T-cell (primary cell): ENCODE measurements at regions not wholly inside any gene's neighbourhood (a gene's known extent, or its start where the extent isn't known, plus 50 kb on each side); places are given as distances from the start of the nearest gene placed in this dataset.

Source experiments
- ATAC-seq, 4 experiments: fragments of 200-7000 bp in 3 of 4; fragments of 150-1000 bp in 1 of 4; cut with Tn5 transposase; replicated peaks in 1 of 4; 1 replicate in 3 of 4; 2 replicates in 1 of 4; pipeline ENCODE4 v1.10.0; 2021; ENCODE audit warnings: moderate library complexity in 3 of 4, mild to moderate bottlenecking in 2 of 4, moderate number of reproducible peaks in 1 of 4
- CTCF ChIA-PET, 2 donors: fragments of 300-600 bp; sonication (Branson Sonifier 250); formaldehyde crosslinking; loops; one replicate each; lab custom pipeline; 2022; ENCODE audit warnings: antibody characterized with exemption in 2 of 2; lab: Charles Lee
- POLR2A ChIA-PET, 2 donors: fragments of 300-600 bp; sonication (Branson Sonifier 250); formaldehyde crosslinking; loops; one replicate each; lab custom pipeline; 2022; ENCODE audit warnings: antibody characterized with exemption in 2 of 2; lab: Charles Lee
- DNase-seq, 35 experiments: peaks; one replicate each; pipeline versions ENCODE4 v3.0.0 to v3.0.0-alpha.2; 2013 to 2023
- H3K27ac ChIP-seq: one replicate; pipeline ENCODE4 v1.5.1; 2013; ENCODE audit warnings: low read length
- H3K27me3 ChIP-seq, 2 experiments: replicated peaks in 1 of 2; 1 replicate in 1 of 2; 2 replicates in 1 of 2; pipeline versions ENCODE4 v1.6.1 to v1.7.0; 2013; ENCODE audit warnings: low read length in 1 of 2, mixed read lengths in 1 of 2; ENCODE audit not compliant: control insufficient read depth in 2 of 2, insufficient read depth in 2 of 2; ENCODE audit errors: extremely low read depth in 1 of 2
- H3K36me3 ChIP-seq, 2 donors: 1 replicate in 1 of 2; 2 replicates in 1 of 2; pipeline versions ENCODE4 v1.6.1 to v1.7.0; 2013; ENCODE audit warnings: low read length in 1 of 2; ENCODE audit not compliant: control insufficient read depth in 2 of 2, insufficient read depth in 1 of 2; ENCODE audit errors: extremely low read depth in 1 of 2
- H3K4me1 ChIP-seq, 2 experiments: 1 replicate in 1 of 2; 2 replicates in 1 of 2; pipeline versions ENCODE4 v1.6.1 to v1.7.0; 2013; ENCODE audit warnings: low read length in 2 of 2, mixed read lengths in 1 of 2; ENCODE audit not compliant: insufficient read depth in 2 of 2, control insufficient read depth in 1 of 2; ENCODE audit errors: extremely low read depth in 1 of 2
- H3K4me3 ChIP-seq, 2 donors: 1 replicate in 1 of 2; 2 replicates in 1 of 2; pipeline versions ENCODE4 v1.5.1 to v1.7.0; 2013; ENCODE audit warnings: mild to moderate bottlenecking in 2 of 2, low read length in 1 of 2, moderate library complexity in 1 of 2; ENCODE audit not compliant: control insufficient read depth in 1 of 2; ENCODE audit errors: extremely low read depth in 1 of 2
- H3K9me3 ChIP-seq: 2 replicates; pipeline ENCODE4 v1.7.0; 2013
- H3K27ac Mint-ChIP-seq, 2 donors: one replicate each; pipeline ENCODE4 v1.8.0; 2020 to 2021; ENCODE audit warnings: mild to moderate bottlenecking in 2 of 2, mixed read lengths in 2 of 2
- H3K27me3 Mint-ChIP-seq, 2 donors: one replicate each; pipeline ENCODE4 v1.8.0; 2021 to 2022; ENCODE audit warnings: mixed read lengths in 2 of 2
- H3K36me3 Mint-ChIP-seq: one replicate; pipeline ENCODE4 v1.8.0; 2021; ENCODE audit warnings: mixed read lengths
- H3K4me1 Mint-ChIP-seq, 3 donors: one replicate each; pipeline ENCODE4 v1.8.0; 2020 to 2022; ENCODE audit warnings: mixed read lengths in 3 of 3, mild to moderate bottlenecking in 1 of 3
- H3K4me3 Mint-ChIP-seq, 3 donors: one replicate each; pipeline ENCODE4 v1.8.0; 2020 to 2022; ENCODE audit warnings: mild to moderate bottlenecking in 3 of 3, mixed read lengths in 3 of 3, moderate library complexity in 3 of 3
- H3K9me3 Mint-ChIP-seq, 3 donors: one replicate each; pipeline ENCODE4 v1.8.0; 2020 to 2022; ENCODE audit warnings: mixed read lengths in 3 of 3
- WGBS: methylation state at CpG from one replicate; pipeline ENCODE4 v1.1.5; 2013; ENCODE audit warnings: missing lambda C conversion rate; ENCODE audit not compliant: insufficient coverage; 5-methylcytosine and 5-hydroxymethylcytosine counted together

- Mint-ChIP-seq H3K4me1 (peaks cover 0 to 2% (median 0%) of the 10 kb centered on the region in 3 donors), H3K9me3 (peaks cover 0 to 3% (median 3%) of the 10 kb centered on the region in 3 donors), H3K36me3 (no peaks in the 10 kb centered on the region), H3K4me3 (no peak overlapping the region), H3K27me3 (peaks cover 17 to 35% of the 10 kb centered on the region in 2 donors), H3K27ac (no peak overlapping the region)
- ATAC-seq (no peak), DNase-seq (no peak)
- H3K4me1 ChIP-seq: peaks cover 0 to 5% of the 10 kb centered on the region in 2 experiments
- H3K4me3 ChIP-seq: no peak overlapping the region
- peaks cover 0 to 8% of the 10 kb centered on the region in 2 experiments for H3K27me3 ChIP-seq
- ChIA-PET POLR2A (no interaction called here), CTCF (interaction anchor here (0.6 kb wide), 2 partner anchors 26 to 1537 kb away, joined by 3 read pairs; partner anchors contain the start of gene FAF2 (in 1 of the 2))
- 100% methylated on average over 2 of the region's 9 CpGs for WGBS
- no peaks in the 10 kb centered on the region for H3K36me3 ChIP-seq
- no peak overlapping the region for H3K27ac ChIP-seq
- H3K9me3 ChIP-seq: no peaks in the 10 kb centered on the region
Observed at GRCh38 chr5:174911118-174911517, 186.7 kb downstream of the MSX2 start.

- H3K9me3 ChIP-seq: no peaks in the 10 kb centered on the region
- peaks cover 17 to 43% of the 10 kb centered on the region in 2 donors for H3K27me3 Mint-ChIP-seq
- H3K36me3 ChIP-seq: no peaks in the 10 kb centered on the region
- H3K4me3 ChIP-seq: no peak overlapping the region
- H3K27ac Mint-ChIP-seq: no peak overlapping the region
- 2% methylated on average over 14 of the region's 17 CpGs for WGBS
- ChIA-PET CTCF (interaction anchor here (0.6 kb wide), 2 partner anchors 26 to 1538 kb away, joined by 3 read pairs; partner anchors contain the start of gene FAF2 (in 1 of the 2)), POLR2A (no interaction called here)
- no peak overlapping the region for H3K27ac ChIP-seq
- peaks cover 0 to 7% of the 10 kb centered on the region in 2 experiments for H3K27me3 ChIP-seq
- H3K4me1 Mint-ChIP-seq: peaks cover 0 to 2% (median 0%) of the 10 kb centered on the region in 3 donors
- peaks cover 0 to 11% (median 4%) of the 10 kb centered on the region in 3 donors for H3K9me3 Mint-ChIP-seq
- ATAC-seq (peak in 3 of 4 experiments; percentile 46 to 77 (median 73)), DNase-seq (peak in 29 of 35 experiments; percentile 3 to 48 (median 22))
- H3K4me3 Mint-ChIP-seq: no peak overlapping the region
- H3K36me3 Mint-ChIP-seq: no peaks in the 10 kb centered on the region
- peaks cover 0 to 5% of the 10 kb centered on the region in 2 experiments for H3K4me1 ChIP-seq
Observed at GRCh38 chr5:174910245-174910737, 185.9 kb downstream of the MSX2 start.

GRCh38 chr5:174903172-174903732 is 178.9 kb downstream of the MSX2 start:
- no peak for ATAC-seq
- H3K27me3 Mint-ChIP-seq: peaks cover 29 to 31% of the 10 kb centered on the region in 2 donors

GRCh38 chr5:174901336-174901735 is 177.0 kb downstream of the MSX2 start:
- ATAC-seq (no peak), DNase-seq (no peak)
- H3K27ac ChIP-seq: no peak overlapping the region
- H3K36me3 Mint-ChIP-seq: no peaks in the 10 kb centered on the region
- no peak overlapping the region for H3K4me3 Mint-ChIP-seq
- 93% methylated on average over 18 of the region's 19 CpGs for WGBS
- H3K4me1 Mint-ChIP-seq: no peaks in the 10 kb centered on the region
- POLR2A ChIA-PET: no interaction called here
- H3K27ac Mint-ChIP-seq: no peak overlapping the region
- CTCF ChIA-PET: no interaction called here
- H3K36me3 ChIP-seq: no peaks in the 10 kb centered on the region
- H3K27me3 ChIP-seq: peaks cover 0 to 14% of the 10 kb centered on the region in 2 experiments
- peaks cover 18 to 21% of the 10 kb centered on the region in 2 donors for H3K27me3 Mint-ChIP-seq
- H3K4me1 ChIP-seq: no peaks in the 10 kb centered on the region
- no peaks in the 10 kb centered on the region for H3K9me3 ChIP-seq
- H3K9me3 Mint-ChIP-seq: peaks cover 0 to 10% (median 2%) of the 10 kb centered on the region in 3 donors
- no peak overlapping the region for H3K4me3 ChIP-seq

More at GRCh38 chr5:174903172-174903732, 178.9 kb downstream of the MSX2 start:
- H3K36me3 ChIP-seq: no peaks in the 10 kb centered on the region
- no CpG with 5 or more reads among the region's 1 CpG for WGBS
- H3K27ac ChIP-seq: no peak overlapping the region
- no peaks in the 10 kb centered on the region for H3K36me3 Mint-ChIP-seq
- H3K27ac Mint-ChIP-seq: no peak overlapping the region
- no peaks in the 10 kb centered on the region for H3K9me3 ChIP-seq
- ChIA-PET POLR2A (no interaction called here), CTCF (no interaction called here)
- H3K4me3 Mint-ChIP-seq: no peak overlapping the region
- H3K9me3 Mint-ChIP-seq: peaks cover 0 to 11% (median 4%) of the 10 kb centered on the region in 3 donors
- no peaks in the 10 kb centered on the region for H3K4me1 Mint-ChIP-seq
- no peak overlapping the region for H3K4me3 ChIP-seq
- no peaks in the 10 kb centered on the region for H3K4me1 ChIP-seq
- no peak for DNase-seq
- H3K27me3 ChIP-seq: peaks cover 0 to 14% of the 10 kb centered on the region in 2 experiments

- H3K27me3 Mint-ChIP-seq: peaks cover 12 to 17% of the 10 kb centered on the region in 2 donors
- Histone ChIP-seq H3K4me3 (no peak overlapping the region), H3K27me3 (peaks cover 0 to 14% of the 10 kb centered on the region in 2 experiments), H3K9me3 (no peaks in the 10 kb centered on the region), H3K36me3 (no peaks in the 10 kb centered on the region), H3K27ac (no peak overlapping the region), H3K4me1 (no peaks in the 10 kb centered on the region)
- no peak overlapping the region for H3K27ac Mint-ChIP-seq
- no peak for ATAC-seq
- ChIA-PET CTCF (no interaction called here), POLR2A (no interaction called here)
- no peak for DNase-seq
- H3K9me3 Mint-ChIP-seq: peaks cover 0 to under 1% (median 0%) of the 10 kb centered on the region in 3 donors
- H3K4me1 Mint-ChIP-seq: no peaks in the 10 kb centered on the region
- no peak overlapping the region for H3K4me3 Mint-ChIP-seq
- no peaks in the 10 kb centered on the region for H3K36me3 Mint-ChIP-seq
- 65% methylated on average over 3 of the region's 7 CpGs for WGBS
Observed at GRCh38 chr5:174900240-174900865, 176.0 kb downstream of the MSX2 start.

DNA sequence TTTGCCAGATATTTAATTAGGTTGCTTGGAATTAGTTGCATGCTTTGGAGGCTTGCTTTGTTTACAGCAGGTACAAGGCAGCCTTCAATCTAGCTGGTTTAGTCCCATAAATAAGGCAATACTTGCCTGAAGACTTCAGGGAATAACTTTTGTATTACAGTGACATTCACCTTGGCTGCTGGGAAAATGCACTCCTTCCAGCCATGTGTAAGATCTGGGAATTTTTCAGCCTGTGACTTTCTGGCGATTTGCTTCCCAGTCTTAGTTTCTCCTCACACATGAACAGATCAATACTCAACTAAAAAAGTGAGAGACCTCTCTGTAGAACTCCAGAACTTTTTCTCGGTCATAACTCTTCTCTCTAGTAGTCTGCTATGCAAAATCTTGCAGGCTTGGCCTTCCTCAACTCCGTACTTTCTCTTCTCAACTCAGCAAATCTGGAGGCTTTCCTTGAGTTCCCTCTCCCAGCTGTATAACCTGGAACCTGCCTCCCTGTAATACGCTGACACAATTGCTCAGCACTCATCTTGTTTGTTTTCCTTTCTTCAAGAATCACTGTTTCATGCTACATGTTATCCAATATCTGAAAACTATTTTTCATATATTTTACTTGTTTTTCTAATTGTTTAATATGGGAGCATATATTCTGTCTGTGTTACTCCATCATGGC is 173.0 kb downstream of the MSX2 start:
- 73% methylated on average over 2 of the region's 4 CpGs for WGBS
- peaks cover 0 to 4% (median 0%) of the 10 kb centered on the region in 3 donors for H3K9me3 Mint-ChIP-seq
- no peak overlapping the region for H3K4me3 Mint-ChIP-seq
- Histone ChIP-seq H3K4me1 (no peaks in the 10 kb centered on the region), H3K27ac (no peak overlapping the region), H3K36me3 (no peaks in the 10 kb centered on the region), H3K4me3 (no peak overlapping the region), H3K9me3 (no peaks in the 10 kb centered on the region), H3K27me3 (peaks cover 0 to 2% of the 10 kb centered on the region in 2 experiments)
- peaks cover 12 to 14% of the 10 kb centered on the region in 2 donors for H3K27me3 Mint-ChIP-seq
- H3K27ac Mint-ChIP-seq: no peak overlapping the region
- no peaks in the 10 kb centered on the region for H3K36me3 Mint-ChIP-seq
- ChIA-PET CTCF (no interaction called here), POLR2A (no interaction called here)
- no peaks in the 10 kb centered on the region for H3K4me1 Mint-ChIP-seq
- no peak for ATAC-seq
- DNase-seq: no peak
